GM10266 (cell line): ENCODE measurements at regions not wholly inside any gene's neighbourhood (a gene's known extent, or its start where the extent isn't known, plus 50 kb on each side); places are given as distances from the start of the nearest gene placed in this dataset.

Experiments used
- DNase-seq: peaks from one replicate; pipeline ENCODE4 v3.0.0; 2012; ENCODE audit errors: extremely low spot score
- TF ChIP-seq, protein P1 (sequence below): IDR thresholded peaks from 2 replicates; pipeline ENCODE4 v1.5.1; 2012; ENCODE audit warnings: mild to moderate bottlenecking, low read depth; ENCODE audit not compliant: control insufficient read depth, insufficient read depth; ENCODE audit errors: missing control alignments

- TF ChIP-seq, protein P1, sequence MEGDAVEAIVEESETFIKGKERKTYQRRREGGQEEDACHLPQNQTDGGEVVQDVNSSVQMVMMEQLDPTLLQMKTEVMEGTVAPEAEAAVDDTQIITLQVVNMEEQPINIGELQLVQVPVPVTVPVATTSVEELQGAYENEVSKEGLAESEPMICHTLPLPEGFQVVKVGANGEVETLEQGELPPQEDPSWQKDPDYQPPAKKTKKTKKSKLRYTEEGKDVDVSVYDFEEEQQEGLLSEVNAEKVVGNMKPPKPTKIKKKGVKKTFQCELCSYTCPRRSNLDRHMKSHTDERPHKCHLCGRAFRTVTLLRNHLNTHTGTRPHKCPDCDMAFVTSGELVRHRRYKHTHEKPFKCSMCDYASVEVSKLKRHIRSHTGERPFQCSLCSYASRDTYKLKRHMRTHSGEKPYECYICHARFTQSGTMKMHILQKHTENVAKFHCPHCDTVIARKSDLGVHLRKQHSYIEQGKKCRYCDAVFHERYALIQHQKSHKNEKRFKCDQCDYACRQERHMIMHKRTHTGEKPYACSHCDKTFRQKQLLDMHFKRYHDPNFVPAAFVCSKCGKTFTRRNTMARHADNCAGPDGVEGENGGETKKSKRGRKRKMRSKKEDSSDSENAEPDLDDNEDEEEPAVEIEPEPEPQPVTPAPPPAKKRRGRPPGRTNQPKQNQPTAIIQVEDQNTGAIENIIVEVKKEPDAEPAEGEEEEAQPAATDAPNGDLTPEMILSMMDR: no peak
- DNase-seq: no peak
Measured at GRCh38 chr1:184270556-184270955, 116.3 kb upstream of the C1orf21 start.

GRCh38 chr1:184272175-184272866 lies 114.5 kb upstream of the C1orf21 start:
- TF ChIP-seq, protein P1: no peak

DNA sequence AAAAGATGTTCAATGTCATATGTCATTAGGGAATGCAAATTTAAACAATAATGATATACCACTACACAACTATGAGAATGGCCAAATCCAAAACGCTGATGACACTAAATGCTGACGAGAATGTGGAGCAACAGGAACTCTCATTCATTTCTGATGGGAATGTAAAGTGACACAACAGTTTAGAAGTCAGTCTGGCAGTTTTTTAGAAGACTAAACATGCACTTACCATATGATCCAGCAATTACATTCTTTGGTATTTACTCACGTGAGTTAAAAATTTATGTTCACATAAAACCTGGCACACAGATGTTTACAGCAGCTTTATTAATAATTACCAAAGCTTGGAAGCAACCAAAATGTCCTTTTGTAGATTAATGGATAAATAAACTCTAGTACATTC lies 110.4 kb upstream of the C1orf21 start:
- no peak for DNase-seq
- TF ChIP-seq, protein P1: no peak

More at GRCh38 chr1:184272175-184272866, 114.5 kb upstream of the C1orf21 start:
- no peak for DNase-seq

DNA sequence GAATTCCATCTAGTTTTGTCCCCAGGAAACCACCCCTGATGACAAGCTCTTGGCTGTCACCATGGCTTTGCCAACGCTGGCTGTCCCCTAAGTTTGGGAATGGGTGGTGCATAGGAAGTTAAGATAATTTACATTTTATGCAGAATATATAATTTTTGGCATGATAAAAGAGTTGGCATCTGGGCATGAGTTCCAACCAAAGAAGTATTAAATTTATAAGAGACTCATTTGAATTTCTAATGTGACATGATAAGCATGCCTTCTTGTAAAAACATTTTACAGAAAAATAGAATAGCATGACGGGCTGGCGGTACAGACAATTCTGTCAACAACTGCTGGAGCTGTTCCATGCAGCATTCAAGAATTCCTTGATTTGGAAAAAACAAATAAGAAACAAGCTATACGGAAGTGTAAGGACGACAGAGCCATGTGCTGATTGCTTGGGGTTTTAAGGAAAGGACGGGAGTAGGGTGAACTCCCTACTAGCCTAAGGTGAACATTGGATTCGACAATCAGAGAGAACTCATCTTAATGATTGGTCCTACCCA lies 106.8 kb upstream of the C1orf21 start:
- TF ChIP-seq, protein P1: no peak
- DNase-seq: no peak

GRCh38 chr1:184283999-184284398 lies 102.8 kb upstream of the C1orf21 start:
- no peak for DNase-seq
- TF ChIP-seq, protein P1: no peak

DNA sequence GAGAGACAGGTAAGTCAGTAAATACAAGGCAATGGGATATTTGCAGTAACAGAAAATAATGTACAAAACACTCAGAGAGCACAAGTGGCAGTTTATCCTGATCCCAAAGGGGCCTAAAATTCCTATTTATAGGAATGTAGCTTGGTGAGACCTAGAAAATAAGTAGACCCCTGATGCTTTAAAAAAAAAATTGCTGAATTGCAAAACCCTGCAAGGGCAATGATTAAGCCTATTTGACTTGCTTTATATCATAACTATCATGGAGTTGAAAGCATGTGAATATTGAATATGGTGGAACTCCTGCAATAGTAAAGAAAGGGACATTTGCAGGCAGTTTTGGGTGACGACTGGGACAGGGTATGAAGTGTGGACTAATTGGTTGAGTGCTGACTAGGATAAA lies 101.9 kb upstream of the C1orf21 start:
- TF ChIP-seq, protein P1: no peak
- no peak for DNase-seq

GRCh38 chr1:184285401-184286087 lies 101.3 kb upstream of the C1orf21 start:
- TF ChIP-seq, protein P1: no peak
- DNase-seq: no peak
